GDM1 (cell line): ENCODE measurements at regions not wholly inside any gene's neighbourhood (a gene's known extent, or its start where the extent isn't known, plus 50 kb on each side); places are given as distances from the start of the nearest gene placed in this dataset.

Experiments used
- DNase-seq: peaks from one replicate; lab custom pipeline; 2025; lab: John Stamatoyannopoulos, UW

DNA sequence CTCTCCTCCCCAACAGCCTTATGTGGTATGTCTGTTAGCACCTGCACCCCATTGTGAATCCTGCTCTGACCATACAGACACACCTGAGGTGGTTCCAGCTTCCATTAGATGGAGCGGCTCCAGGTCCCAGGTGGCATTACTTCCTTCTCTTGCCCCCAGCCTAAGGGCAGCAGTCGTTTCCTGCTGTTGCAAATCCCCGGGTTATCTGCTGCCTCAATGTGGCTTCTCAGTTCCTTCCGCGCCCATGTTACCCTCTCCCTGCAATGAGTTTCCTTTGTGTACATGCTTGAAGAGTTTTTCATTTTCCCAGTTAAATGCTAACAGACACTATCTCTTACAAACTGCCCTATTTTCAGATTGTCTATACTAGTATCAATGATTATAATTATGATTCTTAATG, 62.8 kb upstream of the PRKCQ start:
- peak; percentile 67 for DNase-seq

DNA sequence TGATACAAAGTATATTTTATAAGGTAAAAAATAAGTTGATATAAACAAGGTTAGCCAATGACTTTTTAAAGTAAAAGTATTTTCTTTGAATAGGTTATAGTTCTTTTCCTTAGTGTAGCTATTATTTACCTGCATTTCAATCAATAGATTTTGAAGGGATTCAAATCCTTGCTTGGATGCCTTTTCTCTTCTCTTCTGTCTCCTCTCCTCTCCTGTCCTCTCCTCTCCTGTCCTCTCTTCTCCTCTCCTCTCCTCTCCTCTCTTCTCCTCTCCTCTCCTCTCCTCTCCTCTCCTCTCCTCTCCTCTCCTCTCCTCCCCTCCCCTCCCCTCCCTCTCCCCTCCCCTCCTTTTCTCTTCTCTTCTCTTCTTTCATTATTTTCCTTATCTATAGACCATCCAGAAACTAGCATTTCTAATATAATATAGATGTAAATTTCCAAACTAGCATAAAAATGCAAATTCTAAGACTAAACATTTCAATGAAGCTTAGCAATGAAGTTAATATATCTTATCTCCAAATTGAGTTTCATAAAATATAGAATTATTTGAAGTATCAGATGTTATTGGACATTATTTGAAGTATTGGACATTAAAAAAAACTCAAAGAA, 60.5 kb upstream of the PRKCQ start:
- DNase-seq = no peak

DNA sequence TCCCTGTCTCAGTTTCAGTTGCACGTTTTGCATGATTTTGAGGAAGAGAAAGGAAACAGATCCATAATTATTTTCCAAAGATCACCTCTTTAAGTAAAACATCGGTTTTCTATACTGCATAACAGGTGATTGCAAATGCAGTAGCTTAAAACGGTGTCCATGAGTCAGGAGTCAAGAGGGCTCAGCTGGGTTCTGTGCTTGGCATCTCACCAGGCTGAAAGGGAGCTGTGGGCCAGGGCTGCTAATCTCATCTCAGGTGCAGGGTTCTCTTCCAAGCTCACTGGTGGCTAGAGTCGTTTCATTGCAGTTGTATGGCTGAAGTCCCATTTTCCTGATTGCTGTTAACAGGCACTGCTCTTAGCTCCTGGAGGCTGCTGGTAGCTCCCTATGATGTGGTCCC, 57.0 kb upstream of the PRKCQ start:
- DNase-seq = no peak

DNA sequence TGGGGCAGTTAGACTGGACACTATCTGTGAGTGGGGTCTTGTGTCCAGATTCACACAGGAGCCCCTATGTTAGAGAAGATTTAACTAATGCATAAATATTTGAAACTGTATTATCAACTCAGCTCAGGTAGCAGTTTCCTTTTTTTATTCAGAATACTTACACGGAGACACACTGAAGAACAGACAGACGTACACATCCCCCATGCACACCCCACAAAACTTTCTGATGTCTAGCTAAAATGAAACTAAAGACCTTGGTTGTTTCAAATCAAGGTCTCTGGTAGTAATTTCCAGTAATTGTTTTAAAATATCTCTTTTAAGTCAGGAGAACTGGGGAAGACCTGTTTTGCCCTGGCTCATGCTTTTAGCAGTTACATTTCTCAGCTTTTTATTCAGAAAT, 55.7 kb upstream of the PRKCQ start:
- DNase-seq = no peak
